Liver (tissue), 8 donors: ENCODE measurements at regions not wholly inside any gene's neighbourhood (a gene's known extent, or its start where the extent isn't known, plus 50 kb on each side); places are given as distances from the start of the nearest gene placed in this dataset.
"Not testable (repeated sequence)": the region's sequence is repeated elsewhere in the genome, so short reads cannot be mapped to it uniquely, and the experiment has no call there.

Source experiments
- DNase-seq: peaks from one replicate; pipeline ENCODE4 v3.0.0-alpha.2; 2017; ENCODE audit warnings: low spot score
- H3K27ac ChIP-seq, 2 donors: one replicate each; pipeline ENCODE4 v1.7.0; 2013; ENCODE audit warnings: inconsistent platforms in 2 of 2, low read length in 2 of 2, control low read depth in 1 of 2, low read depth in 1 of 2, mild to moderate bottlenecking in 1 of 2
- H3K27me3 ChIP-seq, 4 donors: one replicate each; pipeline versions ENCODE4 v1.6.1 to v1.7.0; 2013; ENCODE audit warnings: low read length in 3 of 4, inconsistent platforms in 1 of 4, mild to moderate bottlenecking in 1 of 4, moderate library complexity in 1 of 4; ENCODE audit not compliant: control insufficient read depth in 4 of 4, insufficient read depth in 4 of 4
- H3K36me3 ChIP-seq, 4 donors: one replicate each; pipeline versions ENCODE4 v1.6.1 to v1.7.0; 2013; ENCODE audit warnings: low read length in 3 of 4, mild to moderate bottlenecking in 3 of 4, low read depth in 1 of 4, moderate library complexity in 1 of 4; ENCODE audit not compliant: control insufficient read depth in 4 of 4, insufficient read depth in 3 of 4
- H3K4me1 ChIP-seq, 4 donors: one replicate each; pipeline versions ENCODE4 v1.6.1 to v1.7.0; 2013; ENCODE audit warnings: low read length in 3 of 4, mild to moderate bottlenecking in 3 of 4, moderate library complexity in 1 of 4; ENCODE audit not compliant: control insufficient read depth in 4 of 4, insufficient read depth in 4 of 4
- H3K4me3 ChIP-seq, 3 donors: one replicate each; pipeline versions ENCODE4 v1.6.1 to v1.7.0; 2013; ENCODE audit warnings: low read length in 3 of 3, control low read depth in 1 of 3, low read depth in 1 of 3, mild to moderate bottlenecking in 1 of 3
- H3K9ac ChIP-seq, 2 donors: one replicate each; pipeline ENCODE4 v1.7.0; 2013; ENCODE audit warnings: low read length in 2 of 2, mild to moderate bottlenecking in 2 of 2, moderate library complexity in 2 of 2, control low read depth in 1 of 2, low read depth in 1 of 2
- H3K9me3 ChIP-seq, 4 donors: one replicate each; pipeline versions ENCODE4 v1.6.1 to v1.7.0; 2013; ENCODE audit warnings: low read length in 3 of 4; ENCODE audit not compliant: control insufficient read depth in 4 of 4
- ATF3 ChIP-seq: IDR thresholded peaks from 2 replicates; pipeline ENCODE4 v1.6.1; 2016; ENCODE audit warnings: antibody characterized with exemption
- CTCF ChIP-seq: fragments of 150-350 bp; IDR thresholded peaks from 2 replicates; pipeline ENCODE4 v1.5.1; 2017; ENCODE audit warnings: improper control_type of control experiment, low read depth, low read length; ENCODE audit not compliant: missing input control
- EGR1 ChIP-seq, 2 donors: IDR thresholded peaks; 2 replicates each; pipeline ENCODE4 v1.6.1; 2016 to 2018; ENCODE audit warnings: antibody characterized with exemption in 2 of 2, low read depth in 2 of 2
- FOXA1 ChIP-seq: IDR thresholded peaks from 2 replicates; pipeline ENCODE4 v1.6.1; 2016; ENCODE audit warnings: antibody characterized with exemption
- GABPA ChIP-seq, 2 donors: IDR thresholded peaks in 1 of 2; conservative IDR thresholded peaks in 1 of 2; 2 replicates each; pipeline ENCODE4 v1.6.1; 2016; ENCODE audit warnings: antibody characterized with exemption in 2 of 2, mild to moderate bottlenecking in 1 of 2, moderate library complexity in 1 of 2
- HNF4A ChIP-seq, 2 donors: conservative IDR thresholded peaks; 2 replicates each; pipeline ENCODE4 v1.6.1; 2016; ENCODE audit warnings: antibody characterized with exemption in 2 of 2, mild to moderate bottlenecking in 2 of 2
- JUND ChIP-seq, 2 donors: IDR thresholded peaks; 2 replicates each; pipeline ENCODE4 v1.6.1; 2016; ENCODE audit warnings: antibody characterized with exemption in 2 of 2
- RAD21 ChIP-seq, 2 donors: IDR thresholded peaks; 2 replicates each; pipeline ENCODE4 v1.6.1; 2016; ENCODE audit warnings: antibody characterized with exemption in 2 of 2, mild to moderate bottlenecking in 2 of 2
- REST ChIP-seq: IDR thresholded peaks from 2 replicates; pipeline ENCODE4 v1.6.1; 2016; ENCODE audit warnings: antibody characterized with exemption, mild to moderate bottlenecking
- RXRA ChIP-seq, 2 donors: IDR thresholded peaks; 2 replicates each; pipeline ENCODE4 v1.6.1; 2017 to 2018; ENCODE audit warnings: antibody characterized with exemption in 2 of 2, mild to moderate bottlenecking in 1 of 2
- SP1 ChIP-seq: IDR thresholded peaks from 2 replicates; pipeline ENCODE4 v1.6.1; 2018; ENCODE audit warnings: antibody characterized with exemption, mild to moderate bottlenecking
- WGBS: extraction: QIAGEN DNeasy Blood & Tissue Kit; methylation state at CpG from one replicate; pipeline ENCODE4 v1.1.7; 2013; 5-methylcytosine and 5-hydroxymethylcytosine counted together
- donor health status: healthy.
- donor health status: healthy.
- donor health status: healthy.
- donor health status: healthy.
- donor health status: healthy.

GRCh38 chr13:60811581-60811980 lies 414.6 kb downstream of the TDRD3 start:
- Histone ChIP-seq H3K4me3 (no peak overlapping the region), H3K27ac (no peak overlapping the region), H3K9ac (no peak overlapping the region), H3K27me3 (no peaks in the 10 kb centered on the region), H3K4me1 (no peaks in the 10 kb centered on the region), H3K9me3 (no peaks in the 10 kb centered on the region), H3K36me3 (no peaks in the 10 kb centered on the region)
- TF ChIP-seq FOXA1 (no peak), JUND (IDR thresholded peaks at IDR 0.05) (no peak), SP1 (no peak), RAD21 (IDR thresholded peaks at IDR 0.05) (no peak), RXRA (IDR thresholded peaks at IDR 0.05) (no peak), REST (no peak), CTCF (no peak), EGR1 (IDR thresholded peaks at IDR 0.05; ENCODE audit: low read depth in 2 of 2) (no peak), ATF3 (no peak), HNF4A (conservative IDR thresholded peaks at IDR 0.05) (no peak), GABPA (IDR thresholded peaks at IDR 0.05 in 1 of 2, conservative IDR thresholded peaks at IDR 0.05 in 1 of 2) (no peak)
- no peak for DNase-seq
- WGBS, result 71% methylated on average over 1 of the region's 1 CpG

GRCh38 chr13:60805640-60806039 lies 408.6 kb downstream of the TDRD3 start:
- not testable (repeated sequence) for H3K4me1 ChIP-seq, H3K9me3 ChIP-seq, H3K36me3 ChIP-seq, DNase-seq, H3K27ac ChIP-seq, H3K4me3 ChIP-seq, H3K9ac ChIP-seq, H3K27me3 ChIP-seq
- 86% methylated on average over 13 of the region's 13 CpGs for WGBS

- Histone ChIP-seq H3K36me3 (no peaks in the 10 kb centered on the region), H3K9ac (no peak overlapping the region), H3K27ac (no peak overlapping the region), H3K4me3 (no peak overlapping the region), H3K9me3 (no peaks in the 10 kb centered on the region), H3K4me1 (no peaks in the 10 kb centered on the region), H3K27me3 (no peaks in the 10 kb centered on the region)
- TF ChIP-seq HNF4A (conservative IDR thresholded peaks at IDR 0.05) (no peak), EGR1 (IDR thresholded peaks at IDR 0.05; ENCODE audit: low read depth in 2 of 2) (no peak)
- 74% methylated on average over 4 of the region's 4 CpGs for WGBS
- DNase-seq, result no peak
These were observed 401.5 kb downstream of the TDRD3 start for GRCh38 chr13:60798503-60798902.
